OCI-LY1 (cell line): ENCODE measurements at regions not wholly inside any gene's neighbourhood (a gene's known extent, or its start where the extent isn't known, plus 50 kb on each side); places are given as distances from the start of the nearest gene placed in this dataset.

Experiments used
- EZH2 ChIP-seq: fragments of 200-600 bp; sonication (generic), shearing (Covaris generic); IDR thresholded peaks from 2 replicates; pipeline ENCODE4 v1.8.0; 2017; ENCODE audit warnings: borderline replicate concordance, mixed run types, mild to moderate bottlenecking, antibody characterized with exemption, low read length, moderate library complexity, mixed read lengths
- TF ChIP-seq, protein P1 (sequence below): fragments of 200-600 bp; sonication (generic), shearing (Covaris generic); IDR thresholded peaks from 2 replicates; pipeline ENCODE4 v1.5.1; 2017; ENCODE audit warnings: mild to moderate bottlenecking, antibody characterized with exemption, low read length, moderate library complexity, mixed read lengths

GRCh38 chr16:63617047-63617989, 1504.5 kb downstream of the CDH11 start:
- TF ChIP-seq, protein P1, sequence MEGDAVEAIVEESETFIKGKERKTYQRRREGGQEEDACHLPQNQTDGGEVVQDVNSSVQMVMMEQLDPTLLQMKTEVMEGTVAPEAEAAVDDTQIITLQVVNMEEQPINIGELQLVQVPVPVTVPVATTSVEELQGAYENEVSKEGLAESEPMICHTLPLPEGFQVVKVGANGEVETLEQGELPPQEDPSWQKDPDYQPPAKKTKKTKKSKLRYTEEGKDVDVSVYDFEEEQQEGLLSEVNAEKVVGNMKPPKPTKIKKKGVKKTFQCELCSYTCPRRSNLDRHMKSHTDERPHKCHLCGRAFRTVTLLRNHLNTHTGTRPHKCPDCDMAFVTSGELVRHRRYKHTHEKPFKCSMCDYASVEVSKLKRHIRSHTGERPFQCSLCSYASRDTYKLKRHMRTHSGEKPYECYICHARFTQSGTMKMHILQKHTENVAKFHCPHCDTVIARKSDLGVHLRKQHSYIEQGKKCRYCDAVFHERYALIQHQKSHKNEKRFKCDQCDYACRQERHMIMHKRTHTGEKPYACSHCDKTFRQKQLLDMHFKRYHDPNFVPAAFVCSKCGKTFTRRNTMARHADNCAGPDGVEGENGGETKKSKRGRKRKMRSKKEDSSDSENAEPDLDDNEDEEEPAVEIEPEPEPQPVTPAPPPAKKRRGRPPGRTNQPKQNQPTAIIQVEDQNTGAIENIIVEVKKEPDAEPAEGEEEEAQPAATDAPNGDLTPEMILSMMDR, result no peak
- TF ChIP-seq EZH2, result no peak
